Kidney (tissue), 13 donors: ENCODE measurements at regions not wholly inside any gene's neighbourhood (a gene's known extent, or its start where the extent isn't known, plus 50 kb on each side); places are given as distances from the start of the nearest gene placed in this dataset.
A peak's percentile ranks its signal among the peaks of the same experiment; 100 is the strongest.

Source experiments
- DNase-seq, 5 donors: peaks; one replicate each; pipeline ENCODE4 v3.0.0-alpha.2; 2013 to 2020
- FAIRE-seq: peaks from 2 replicates; lab custom pipeline; 2012; peaks lifted over from hg19 to GRCh38; lab: Jason Lieb, UNC
- H3K27ac ChIP-seq, 2 donors: one replicate each; pipeline ENCODE4 v1.7.0; 2013; ENCODE audit warnings: low read depth in 2 of 2, low read length in 2 of 2, inconsistent platforms in 1 of 2
- H3K27me3 ChIP-seq: one replicate; pipeline ENCODE4 v1.7.1; 2013; ENCODE audit warnings: low read length, inconsistent platforms; ENCODE audit not compliant: control insufficient read depth, insufficient read depth
- H3K36me3 ChIP-seq, 3 donors: one replicate each; pipeline versions ENCODE4 v1.7.0 to v1.7.1; 2013; ENCODE audit warnings: low read length in 3 of 3, control low read depth in 1 of 3, inconsistent platforms in 1 of 3; ENCODE audit not compliant: insufficient read depth in 3 of 3, control insufficient read depth in 2 of 3
- H3K4me1 ChIP-seq, 3 donors: one replicate each; pipeline versions ENCODE4 v1.7.0 to v1.7.1; 2013; ENCODE audit warnings: low read length in 3 of 3, inconsistent platforms in 1 of 3, low read depth in 1 of 3; ENCODE audit not compliant: control insufficient read depth in 2 of 3, insufficient read depth in 2 of 3
- H3K4me3 ChIP-seq, 3 donors: one replicate each; pipeline versions ENCODE4 v1.7.0 to v1.8.1; 2013; ENCODE audit warnings: low read length in 3 of 3, control low read depth in 1 of 3, inconsistent platforms in 1 of 3
- H3K9ac ChIP-seq, 3 donors: one replicate each; pipeline versions ENCODE4 v1.7.0 to v1.7.1; 2013; ENCODE audit warnings: low read length in 3 of 3, control low read depth in 1 of 3, inconsistent platforms in 1 of 3
- H3K9me3 ChIP-seq, 3 donors: one replicate each; pipeline versions ENCODE4 v1.7.0 to v1.7.1; 2013; ENCODE audit warnings: low read length in 3 of 3, control low read depth in 1 of 3, inconsistent platforms in 1 of 3; ENCODE audit not compliant: control insufficient read depth in 2 of 3, insufficient read depth in 1 of 3
- intact Hi-C: fragments of 100-400 bp; cut with DNase I; formaldehyde crosslinking; loops from one replicate; pipeline ENCODE4 v1.11.1; 2022
- TF ChIP-seq, protein P1 (sequence below): IDR thresholded peaks from 3 replicates; pipeline ENCODE4 v1.5.1; 2012; ENCODE audit warnings: mild to moderate bottlenecking, moderate library complexity, borderline replicate concordance; ENCODE audit not compliant: insufficient read depth; ENCODE audit errors: extremely low read depth
- donor health status: control.
- donor health status: control.
- donor health status: control.
- donor health status: control.
- donor health status: control.
- donor health status: DM: yes; HTN: yes; CAD: no.
- donor health status: Normal renal cell carcinoma (clear cell type).

DNA sequence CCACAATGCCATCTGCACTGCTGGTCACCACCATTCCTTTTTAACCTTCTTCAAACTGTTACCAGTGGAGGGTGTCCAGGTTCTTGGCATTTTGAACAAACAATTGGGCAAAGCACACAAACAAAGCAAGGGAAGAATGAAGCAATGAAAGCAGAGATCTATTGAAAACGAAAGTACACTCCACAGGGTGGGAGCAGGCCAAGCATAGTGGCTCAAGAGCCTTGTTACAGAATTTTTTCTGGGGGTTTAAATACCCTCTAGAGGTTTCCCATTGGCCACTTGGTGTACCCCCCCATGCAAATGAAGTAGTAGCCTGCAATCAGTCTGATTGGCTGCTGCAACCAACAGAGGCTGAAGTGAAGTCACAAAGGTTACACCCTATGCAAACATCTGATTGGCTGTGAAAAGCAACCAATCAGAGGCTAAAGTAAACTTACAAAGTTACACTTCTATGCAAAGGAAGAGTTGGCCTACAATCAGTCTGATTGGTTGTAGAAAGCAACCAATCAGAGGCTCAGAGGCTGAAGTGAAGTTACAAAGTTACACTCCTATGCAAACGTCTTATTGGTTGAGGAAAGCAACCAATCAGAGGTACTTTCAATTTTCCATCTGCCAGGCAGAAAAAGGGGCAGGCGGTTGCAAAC, 103.2 kb upstream of the WAC start:
- intact Hi-C loops: no loop called here
- H3K27ac ChIP-seq: no peak overlapping the region
- FAIRE-seq (no peak), DNase-seq (no peak)
- H3K27me3 ChIP-seq: no peaks in the 10 kb centered on the region
- TF ChIP-seq, protein P1, sequence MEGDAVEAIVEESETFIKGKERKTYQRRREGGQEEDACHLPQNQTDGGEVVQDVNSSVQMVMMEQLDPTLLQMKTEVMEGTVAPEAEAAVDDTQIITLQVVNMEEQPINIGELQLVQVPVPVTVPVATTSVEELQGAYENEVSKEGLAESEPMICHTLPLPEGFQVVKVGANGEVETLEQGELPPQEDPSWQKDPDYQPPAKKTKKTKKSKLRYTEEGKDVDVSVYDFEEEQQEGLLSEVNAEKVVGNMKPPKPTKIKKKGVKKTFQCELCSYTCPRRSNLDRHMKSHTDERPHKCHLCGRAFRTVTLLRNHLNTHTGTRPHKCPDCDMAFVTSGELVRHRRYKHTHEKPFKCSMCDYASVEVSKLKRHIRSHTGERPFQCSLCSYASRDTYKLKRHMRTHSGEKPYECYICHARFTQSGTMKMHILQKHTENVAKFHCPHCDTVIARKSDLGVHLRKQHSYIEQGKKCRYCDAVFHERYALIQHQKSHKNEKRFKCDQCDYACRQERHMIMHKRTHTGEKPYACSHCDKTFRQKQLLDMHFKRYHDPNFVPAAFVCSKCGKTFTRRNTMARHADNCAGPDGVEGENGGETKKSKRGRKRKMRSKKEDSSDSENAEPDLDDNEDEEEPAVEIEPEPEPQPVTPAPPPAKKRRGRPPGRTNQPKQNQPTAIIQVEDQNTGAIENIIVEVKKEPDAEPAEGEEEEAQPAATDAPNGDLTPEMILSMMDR: no peak
- no peaks in the 10 kb centered on the region for H3K9me3 ChIP-seq
- no peak overlapping the region for H3K9ac ChIP-seq
- H3K4me3 ChIP-seq: no peak overlapping the region
- no peaks in the 10 kb centered on the region for H3K4me1 ChIP-seq
- no peaks in the 10 kb centered on the region for H3K36me3 ChIP-seq

DNA sequence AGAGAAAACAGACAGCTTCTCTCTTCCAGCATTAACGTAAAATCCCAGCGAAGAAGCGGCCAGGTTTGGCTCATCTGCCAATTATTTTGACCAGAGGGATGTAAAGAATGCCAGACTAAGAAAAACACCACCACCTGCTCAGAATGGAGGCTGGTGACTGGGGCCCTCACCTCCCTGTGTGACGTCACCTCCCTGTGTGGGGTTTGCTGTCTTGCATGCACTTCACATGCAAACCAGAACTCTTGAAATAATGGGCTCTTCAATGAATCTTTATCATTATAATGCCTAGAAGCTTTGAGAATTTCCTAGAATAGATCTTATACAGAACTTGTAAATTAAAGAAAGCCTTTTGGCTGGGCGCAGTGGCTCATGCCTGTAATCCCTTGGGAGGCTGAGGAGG, 101.8 kb upstream of the WAC start:
- TF ChIP-seq, protein P1: no peak
- intact Hi-C loops: no loop called here
- no peaks in the 10 kb centered on the region for H3K9me3 ChIP-seq
- H3K27ac ChIP-seq: no peak overlapping the region
- no peak for DNase-seq
- FAIRE-seq: no peak
- H3K27me3 ChIP-seq: no peaks in the 10 kb centered on the region
- H3K9ac ChIP-seq: no peak overlapping the region
- no peak overlapping the region for H3K4me3 ChIP-seq
- no peaks in the 10 kb centered on the region for H3K36me3 ChIP-seq
- H3K4me1 ChIP-seq: no peaks in the 10 kb centered on the region

DNA sequence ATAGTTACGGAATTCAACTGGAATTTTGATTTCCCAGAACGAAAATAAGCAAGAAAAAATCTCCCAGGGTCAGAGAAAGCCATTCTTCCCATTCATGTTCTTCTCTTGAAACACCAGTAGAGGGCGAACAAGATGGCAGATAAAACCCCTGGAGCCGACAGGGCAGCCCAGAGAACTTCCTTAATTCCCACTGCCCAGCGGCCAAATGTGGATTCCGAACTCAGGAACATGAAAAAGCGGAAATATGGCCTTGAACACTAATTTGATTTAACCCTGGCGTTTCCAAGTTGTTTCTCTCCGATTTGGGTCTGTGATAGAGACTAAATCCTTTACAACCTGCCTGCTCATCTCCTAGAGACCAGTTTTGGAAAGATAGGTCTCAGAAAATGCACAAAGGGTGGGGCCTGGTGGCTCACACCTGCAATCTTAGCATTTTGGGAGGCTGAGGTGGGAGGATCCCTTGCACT, 100.7 kb upstream of the WAC start:
- FAIRE-seq (peak; percentile 90), DNase-seq (peak in 4 of 5 donors; percentile 59 to 88 (median 70))
- Histone ChIP-seq H3K27ac (no peak overlapping the region), H3K36me3 (no peaks in the 10 kb centered on the region), H3K27me3 (no peaks in the 10 kb centered on the region), H3K4me1 (no peaks in the 10 kb centered on the region), H3K9me3 (no peaks in the 10 kb centered on the region), H3K9ac (no peak overlapping the region), H3K4me3 (no peak overlapping the region)
- intact Hi-C loops: no loop called here
- TF ChIP-seq, protein P1: peak; percentile 63

DNA sequence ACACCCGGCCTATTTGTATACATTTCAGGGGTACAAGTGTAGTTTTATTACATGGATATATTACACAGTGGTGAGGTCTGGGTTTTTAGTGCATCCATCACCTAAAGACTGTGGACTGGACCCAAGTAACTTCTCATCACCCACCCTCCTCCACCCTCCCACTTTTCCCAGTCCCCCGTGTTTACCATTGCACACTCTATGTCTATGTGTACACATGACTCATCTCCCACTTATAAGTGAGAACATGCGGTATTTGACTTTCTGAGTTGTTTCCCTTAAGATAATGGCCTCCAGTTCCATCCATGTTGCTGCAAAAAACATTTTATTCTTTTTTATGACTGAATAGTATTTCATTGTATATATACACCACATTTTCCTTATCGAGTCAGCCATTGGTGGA, 98.9 kb upstream of the WAC start:
- intact Hi-C loops: no loop called here
- no peaks in the 10 kb centered on the region for H3K9me3 ChIP-seq
- H3K27ac ChIP-seq: no peak overlapping the region
- H3K27me3 ChIP-seq: no peaks in the 10 kb centered on the region
- no peak overlapping the region for H3K9ac ChIP-seq
- TF ChIP-seq, protein P1: no peak
- H3K4me3 ChIP-seq: no peak overlapping the region
- H3K36me3 ChIP-seq: no peaks in the 10 kb centered on the region
- DNase-seq (no peak), FAIRE-seq (no peak)
- no peaks in the 10 kb centered on the region for H3K4me1 ChIP-seq
